SK-MEL-5 (cell line): ENCODE measurements at regions not wholly inside any gene's neighbourhood (a gene's known extent, or its start where the extent isn't known, plus 50 kb on each side); places are given as distances from the start of the nearest gene placed in this dataset.
"Not testable (repeated sequence)": the region's sequence is repeated elsewhere in the genome, so short reads cannot be mapped to it uniquely, and the experiment has no call there.

Experiments used
- DNase-seq: peaks from one replicate; pipeline ENCODE4 v3.0.0-alpha.2; 2016; ENCODE audit warnings: low read depth, low spot score
- in situ Hi-C: cut with HindIII; loops from 2 replicates; pipeline ENCODE4 v1.10.0; 2016; ENCODE audit warnings: low sequenced_read_pairs, high pct_unique_total_duplicates, low pct_unique_long_range_greater_than_20kb

DNA sequence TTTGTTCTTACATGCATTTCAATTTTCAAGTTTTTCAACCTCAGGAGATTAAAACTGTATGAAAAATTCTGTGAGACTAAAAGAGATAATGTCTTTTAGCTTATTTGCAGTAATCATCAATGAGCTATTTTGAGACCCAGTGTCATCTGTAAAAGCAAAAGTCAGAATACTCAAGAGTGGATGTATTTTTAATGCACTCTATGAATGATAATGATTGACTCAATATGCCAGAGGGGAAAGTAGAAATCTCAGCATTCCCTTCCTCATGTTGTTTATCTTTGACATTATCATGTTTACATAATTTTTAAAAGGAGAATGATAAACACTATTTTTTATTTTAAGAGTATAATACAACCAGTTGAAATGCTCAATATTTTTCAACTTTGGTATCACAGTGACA lies 162.1 kb downstream of the MMUT start:
- no peak for DNase-seq
- in situ Hi-C loops: no loop called here

- in situ Hi-C loops: no loop called here
- no peak for DNase-seq
These were observed 162.6 kb downstream of the MMUT start for GRCh38 chr6:49300443-49300842.

DNA sequence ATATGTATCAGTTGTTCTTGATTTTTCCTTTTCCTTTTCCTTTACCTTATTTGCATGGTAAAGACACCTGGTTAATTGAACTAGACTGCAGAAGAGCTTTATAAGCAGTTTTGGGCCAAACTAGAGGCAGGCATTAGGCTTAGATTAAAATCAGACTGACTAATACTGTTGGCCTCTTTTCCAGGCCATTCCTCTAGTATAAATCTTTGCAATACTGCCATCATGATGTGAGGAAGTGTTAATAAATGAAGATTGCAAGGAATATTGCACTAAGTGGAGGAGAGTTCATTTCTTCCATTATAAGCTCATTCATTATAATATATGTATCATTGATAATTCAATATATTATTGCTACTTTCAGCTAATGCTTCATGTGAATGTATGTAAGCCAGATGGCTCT lies 163.8 kb downstream of the MMUT start:
- no peak for DNase-seq
- in situ Hi-C loops: no loop called here

DNA sequence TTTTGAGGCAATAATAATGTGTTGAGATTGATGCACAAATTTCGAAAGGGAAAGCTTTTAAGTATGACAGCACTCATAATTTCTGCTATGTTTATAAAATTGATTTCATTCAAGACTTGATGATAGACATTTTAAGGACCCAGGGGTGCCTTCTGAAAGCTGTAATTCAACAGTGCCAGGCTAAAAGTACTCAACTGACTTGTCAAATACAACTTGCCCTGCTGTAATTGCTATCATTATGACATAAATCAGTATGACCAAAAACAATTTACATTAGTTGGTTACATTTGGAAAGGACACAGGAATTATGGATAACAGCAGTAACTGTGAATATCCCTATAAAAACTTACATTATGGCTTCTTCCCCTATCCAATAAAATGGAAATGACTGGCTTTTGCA lies 178.9 kb downstream of the MMUT start:
- no peak for DNase-seq

DNA sequence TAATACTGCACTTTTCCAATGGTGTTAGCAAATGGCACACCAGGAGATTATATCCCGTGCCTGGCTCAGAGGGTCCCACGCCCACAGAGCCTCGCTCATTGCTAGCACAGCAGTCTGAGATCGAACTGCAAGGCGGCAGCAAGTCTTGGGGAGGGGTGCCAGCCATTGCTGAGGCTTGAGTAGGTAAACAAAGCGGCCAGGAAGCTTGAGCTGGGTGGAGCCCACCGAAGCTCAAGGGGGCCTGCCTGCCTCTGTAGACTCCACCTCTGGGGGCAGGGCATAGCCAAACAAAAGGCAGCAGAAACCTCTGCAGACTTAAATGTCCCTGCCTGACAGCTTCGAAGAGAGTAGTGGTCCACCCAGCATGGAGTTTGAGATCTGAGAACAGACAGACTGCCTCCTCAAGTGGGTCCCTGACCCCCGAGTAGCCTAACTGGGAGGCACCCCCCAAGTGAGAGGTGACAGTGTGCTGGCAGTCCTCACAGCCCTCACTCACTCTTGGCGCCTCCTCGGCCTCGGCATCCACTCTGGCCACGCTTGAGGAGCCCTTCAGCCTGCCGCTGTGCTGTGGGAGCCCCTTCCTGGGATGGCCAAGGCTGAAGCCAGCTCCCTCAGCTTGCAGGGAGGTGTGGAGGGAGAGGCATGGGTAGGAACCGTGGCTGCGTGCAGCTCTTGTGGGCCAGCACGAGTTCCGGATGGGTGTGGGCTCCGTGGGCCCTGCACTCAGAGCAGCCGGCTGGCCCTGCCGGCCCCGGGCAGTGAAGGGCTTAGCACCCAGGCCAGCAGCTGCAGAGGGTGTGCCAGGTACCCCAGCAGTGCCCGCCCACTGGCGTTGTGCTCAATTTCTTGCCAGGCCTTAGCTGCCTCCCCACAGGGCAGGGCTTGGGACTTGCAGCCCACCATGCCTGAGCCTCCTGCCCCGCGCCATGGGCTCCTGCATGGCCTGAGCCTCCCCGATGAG lies 188.0 kb downstream of the MMUT start:
- DNase-seq, in situ Hi-C loops: not testable (repeated sequence)

More for the DNA sequence above, 178.9 kb downstream of the MMUT start:
- in situ Hi-C loops: no loop called here

GRCh38 chr6:49269190-49269589 lies 193.9 kb downstream of the MMUT start:
- in situ Hi-C loops: no loop called here
- DNase-seq: no peak

DNA sequence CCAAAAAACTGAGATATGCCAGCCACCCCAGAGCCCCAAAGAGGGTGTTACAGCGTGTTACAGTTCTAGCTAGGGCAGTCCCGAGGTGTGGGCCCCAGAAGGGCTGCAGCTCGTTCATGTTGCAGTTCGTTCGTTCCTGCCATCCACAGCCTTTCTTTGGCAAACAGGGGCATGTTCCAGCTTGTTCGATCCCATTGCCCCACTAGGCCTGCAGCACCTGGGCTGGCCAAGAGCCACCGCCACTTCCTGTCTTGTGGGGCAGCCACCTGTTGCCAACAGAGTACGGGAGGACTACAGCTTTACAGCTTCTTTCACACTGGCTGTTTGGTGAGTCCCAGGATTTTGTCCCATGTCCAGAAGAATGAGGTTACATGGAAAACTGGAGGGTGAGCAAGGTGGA lies 198.1 kb downstream of the MMUT start:
- DNase-seq: no peak
- in situ Hi-C loops: no loop called here

- DNase-seq: no peak
- in situ Hi-C loops: no loop called here
These were observed 198.6 kb downstream of the MMUT start for GRCh38 chr6:49264496-49264895.

GRCh38 chr6:49257549-49257948 lies 205.5 kb downstream of the MMUT start:
- in situ Hi-C loops: no loop called here
- no peak for DNase-seq

GRCh38 chr6:49255335-49255734 lies 207.7 kb downstream of the MMUT start:
- in situ Hi-C loops: no loop called here
- no peak for DNase-seq

GRCh38 chr6:49252901-49253300 lies 210.2 kb downstream of the MMUT start:
- in situ Hi-C loops: no loop called here
- no peak for DNase-seq

DNA sequence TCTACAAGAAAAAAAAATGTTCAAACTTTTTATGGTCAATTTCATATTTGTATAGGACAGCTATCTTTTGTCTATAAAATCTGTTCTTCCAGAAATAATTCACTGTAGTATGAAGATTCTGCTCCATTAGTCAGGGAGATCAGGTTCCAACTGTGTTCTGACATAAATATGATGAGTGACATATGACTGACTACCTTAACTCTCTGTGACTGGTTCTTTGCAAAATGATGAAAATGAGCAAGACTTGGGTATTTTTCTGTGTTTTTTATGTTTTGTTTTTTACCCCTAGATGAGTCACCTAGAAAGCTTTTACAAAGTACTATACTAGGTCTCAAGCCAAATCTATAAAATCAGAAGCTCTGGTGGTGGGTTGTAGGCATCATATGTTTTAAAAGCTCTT lies 229.6 kb downstream of the MMUT start:
- no peak for DNase-seq
- in situ Hi-C loops: no loop called here

- DNase-seq: no peak
- in situ Hi-C loops: no loop called here
These were observed 237.6 kb downstream of the MMUT start for GRCh38 chr6:49225471-49225870.

GRCh38 chr6:49220293-49220692 lies 242.8 kb downstream of the MMUT start:
- no peak for DNase-seq
- in situ Hi-C loops: no loop called here

GRCh38 chr6:49205526-49205925 lies 257.5 kb downstream of the MMUT start:
- in situ Hi-C loops: no loop called here
- no peak for DNase-seq

DNA sequence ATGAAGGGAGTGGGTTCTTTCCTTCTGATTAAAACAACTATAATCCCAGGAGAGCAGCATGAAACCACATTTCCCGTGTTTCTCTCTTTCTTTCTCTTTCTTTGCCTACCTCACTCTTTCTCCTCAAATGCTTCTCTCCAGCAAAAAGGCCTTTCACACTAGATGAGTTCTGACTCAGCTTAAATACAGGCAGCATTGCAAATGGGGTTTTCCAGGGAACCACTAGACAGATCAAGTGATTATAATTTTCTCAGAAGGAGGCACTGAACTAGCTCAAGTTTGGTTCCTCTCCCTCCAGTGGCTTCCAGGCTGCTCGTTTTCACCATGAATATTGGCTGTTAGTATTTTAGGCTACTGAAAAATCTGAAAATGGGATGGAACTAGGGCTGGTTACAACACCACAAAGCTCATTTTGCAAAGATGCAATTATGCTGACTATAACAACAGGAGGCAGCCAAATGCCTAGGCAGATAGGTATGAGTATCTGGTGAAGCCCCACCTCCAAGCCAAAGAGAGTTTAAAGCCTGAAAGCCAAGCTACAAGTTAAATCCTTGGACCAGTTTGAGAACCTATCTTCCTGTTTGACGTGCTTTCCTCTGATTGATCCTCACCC lies 260.0 kb downstream of the MMUT start:
- in situ Hi-C loops: no loop called here
- DNase-seq: no peak

DNA sequence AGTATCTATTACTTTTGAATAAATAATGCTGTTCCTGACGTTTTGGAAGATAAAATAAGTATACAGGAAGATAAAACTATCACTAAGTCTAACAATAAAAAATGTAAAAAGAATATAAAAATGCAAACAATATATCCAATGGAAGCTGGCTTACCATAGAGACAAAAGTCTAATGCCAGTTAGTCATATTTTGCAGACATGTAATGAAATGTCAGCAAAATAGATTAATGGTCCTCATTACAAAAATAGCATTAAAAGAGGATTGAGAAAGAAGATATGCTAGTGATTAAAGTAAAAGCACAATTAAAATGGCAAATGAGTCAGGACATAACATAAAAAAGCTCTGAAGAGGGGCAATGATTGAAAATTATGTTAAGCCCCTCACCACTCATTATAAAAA lies 265.0 kb downstream of the MMUT start:
- no peak for DNase-seq
- in situ Hi-C loops: no loop called here

DNA sequence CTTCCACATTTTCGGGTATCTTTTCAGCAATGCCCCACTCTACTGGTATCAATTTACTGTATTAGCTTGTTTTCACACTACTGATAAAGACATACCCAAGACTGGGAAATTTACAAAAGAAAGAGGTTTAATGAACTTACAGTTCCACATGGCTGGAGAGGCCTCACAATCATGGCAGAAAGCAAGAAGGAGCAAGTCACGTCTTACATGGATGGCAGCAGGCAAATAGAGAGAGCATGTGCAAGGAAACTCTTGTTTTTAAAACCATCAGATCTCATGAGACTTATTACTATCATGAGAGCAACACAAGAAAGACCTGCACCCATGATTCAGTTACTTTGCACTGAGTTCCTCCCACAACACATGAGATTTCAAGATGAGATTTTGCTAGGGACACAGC lies 300.7 kb downstream of the MMUT start:
- DNase-seq, in situ Hi-C loops: not testable (repeated sequence)

DNA sequence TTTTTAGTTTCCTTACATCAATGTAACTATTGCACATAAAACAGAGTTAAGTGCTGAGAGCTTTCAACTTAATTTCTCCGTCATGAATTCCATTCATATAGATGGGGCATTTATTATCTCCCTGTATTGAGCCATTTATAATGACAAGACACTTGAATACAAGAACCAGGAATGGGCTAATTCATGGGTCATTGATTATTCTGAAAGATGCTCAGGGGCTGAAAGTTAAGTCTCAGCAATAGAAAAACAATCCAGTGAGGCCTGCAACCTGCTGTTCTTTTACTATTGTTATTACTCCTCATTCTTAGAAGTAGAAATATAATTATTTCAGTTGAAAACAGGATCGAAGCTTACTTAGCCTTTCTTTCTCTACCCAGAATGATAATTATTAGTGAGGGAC lies 307.7 kb downstream of the MMUT start:
- DNase-seq: no peak
- in situ Hi-C loops: no loop called here
